22Rv1 (cell line): ENCODE measurements at regions not wholly inside any gene's neighbourhood (a gene's known extent, or its start where the extent isn't known, plus 50 kb on each side); places are given as distances from the start of the nearest gene placed in this dataset.

Experiments used
- H3K27ac ChIP-seq: fragments of 450-650 bp; 2 replicates; pipeline ENCODE4 v1.5.1; 2017
- CTCF ChIP-seq: fragments of 450-650 bp; IDR thresholded peaks from 2 replicates; pipeline ENCODE4 v1.5.1; 2017; ENCODE audit warnings: mild to moderate bottlenecking
- ZFX ChIP-seq: fragments of 450-650 bp; IDR thresholded peaks from 2 replicates; pipeline ENCODE4 v1.6.1; 2017; ENCODE audit warnings: antibody characterized with exemption, borderline replicate concordance

GRCh38 chrX:121151293-121151692, 103.9 kb downstream of the GLUD2 start:
- TF ChIP-seq ZFX: no peak
- no peak for TF ChIP-seq CTCF
- H3K27ac ChIP-seq: no peak overlapping the region

GRCh38 chrX:121154858-121155404, 107.5 kb downstream of the GLUD2 start:
- H3K27ac ChIP-seq: no peak overlapping the region

GRCh38 chrX:121160987-121161386, 113.6 kb downstream of the GLUD2 start:
- H3K27ac ChIP-seq: no peak overlapping the region
- TF ChIP-seq ZFX (no peak), CTCF (no peak)

More at GRCh38 chrX:121154858-121155404, 107.5 kb downstream of the GLUD2 start:
- no peak for TF ChIP-seq ZFX
- no peak for TF ChIP-seq CTCF

- TF ChIP-seq CTCF (no peak), ZFX (no peak)
- H3K27ac ChIP-seq: no peak overlapping the region
Observed at GRCh38 chrX:121161501-121161933, 114.1 kb downstream of the GLUD2 start.

GRCh38 chrX:121163443-121163842, 116.0 kb downstream of the GLUD2 start:
- no peak for TF ChIP-seq ZFX
- no peak for TF ChIP-seq CTCF
- H3K27ac ChIP-seq: no peak overlapping the region

GRCh38 chrX:121165930-121166359, 118.5 kb downstream of the GLUD2 start:
- H3K27ac ChIP-seq: no peak overlapping the region

More at GRCh38 chrX:121165930-121166359, 118.5 kb downstream of the GLUD2 start:
- no peak for TF ChIP-seq ZFX
- no peak for TF ChIP-seq CTCF
